Gastroesophageal sphincter (tissue), 4 donors: ENCODE measurements at regions not wholly inside any gene's neighbourhood (a gene's known extent, or its start where the extent isn't known, plus 50 kb on each side); places are given as distances from the start of the nearest gene placed in this dataset.

Experiments used
- ATAC-seq: fragments of 150-250 bp; one replicate; pipeline ENCODE4 v1.9.1; 2016; ENCODE audit warnings: mild to moderate bottlenecking, moderate library complexity
- H3K27ac ChIP-seq, 4 donors: fragments of 200-600 bp; sonication (generic) in 3 of 4; 1 replicate in 3 of 4; 2 replicates in 1 of 4; pipeline ENCODE4 v1.5.1; 2016 to 2019
- H3K27me3 ChIP-seq: fragments of 200-600 bp; sonication (generic); one replicate; pipeline ENCODE4 v1.5.1; 2019
- H3K36me3 ChIP-seq, 2 donors: fragments of 200-600 bp; sonication (generic); one replicate each; pipeline ENCODE4 v1.5.1; 2019; ENCODE audit warnings: control low read depth in 1 of 2
- H3K4me1 ChIP-seq, 3 donors: fragments of 200-600 bp; sonication (generic); 1 replicate in 2 of 3; 2 replicates in 1 of 3; pipeline ENCODE4 v1.5.1; 2016 to 2019; ENCODE audit warnings: control low read depth in 2 of 3
- H3K4me3 ChIP-seq, 2 donors: fragments of 200-600 bp; sonication (generic); one replicate each; pipeline ENCODE4 v1.5.1; 2019; ENCODE audit warnings: mild to moderate bottlenecking in 1 of 2, moderate library complexity in 1 of 2
- H3K9me3 ChIP-seq, 3 donors: fragments of 200-600 bp; sonication (generic); one replicate each; pipeline ENCODE4 v1.5.1; 2017 to 2019; ENCODE audit warnings: control low read depth in 2 of 3
- EP300 ChIP-seq: sonication (generic); formaldehyde crosslinking; IDR thresholded peaks from one replicate; pipeline ENCODE4 v1.6.1; 2017; ENCODE audit warnings: antibody characterized with exemption, mild to moderate bottlenecking
- POLR2A ChIP-seq, 2 donors: fragments of 450-650 bp; IDR thresholded peaks; one replicate each; pipeline ENCODE4 v1.6.1; 2017; ENCODE audit warnings: antibody characterized with exemption in 2 of 2, mild to moderate bottlenecking in 2 of 2, moderate library complexity in 1 of 2
- POLR2AphosphoS5 ChIP-seq: sonication (generic); formaldehyde crosslinking; IDR thresholded peaks from one replicate; pipeline ENCODE4 v1.6.1; 2017; ENCODE audit warnings: antibody characterized with exemption
- WGBS, 2 donors: methylation state at CpG; one replicate each; pipeline ENCODE4 v1.1.5; 2018; ENCODE audit warnings: low coverage in 1 of 2; 5-methylcytosine and 5-hydroxymethylcytosine counted together
- TF ChIP-seq, protein P1 (sequence below), 4 experiments: fragments of 200-600 bp in 2 of 4; fragments of 450-650 bp in 2 of 4; sonication (generic) in 1 of 4; IDR thresholded peaks; one replicate each; pipeline ENCODE4 v1.5.1; 2017 to 2019; ENCODE audit warnings: antibody characterized with exemption in 4 of 4, mild to moderate bottlenecking in 2 of 4, moderate library complexity in 2 of 4

DNA sequence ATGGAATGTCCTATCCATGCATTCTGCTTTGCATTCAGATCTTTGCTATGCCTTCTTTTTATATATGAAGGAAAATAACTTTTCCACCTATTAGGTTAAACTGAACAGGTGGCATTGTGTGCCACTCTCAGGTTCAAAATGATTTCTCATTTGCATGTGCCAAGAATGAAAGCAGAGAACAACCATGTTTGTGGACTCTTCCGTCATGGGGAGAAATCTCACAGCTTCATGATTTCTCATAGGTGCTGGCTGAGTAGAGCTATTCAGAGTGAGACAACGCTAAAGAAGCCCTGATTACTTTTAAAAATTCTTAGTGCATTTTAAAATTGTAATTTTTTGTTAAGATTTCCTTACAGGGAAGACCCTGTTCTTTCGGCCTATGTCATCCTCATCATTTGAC lies 472.1 kb downstream of the RASEF start:
- no peak for ATAC-seq
- Histone ChIP-seq H3K9me3 (no peaks in the 10 kb centered on the region), H3K4me3 (no peak overlapping the region), H3K27me3 (no peaks in the 10 kb centered on the region), H3K36me3 (no peaks in the 10 kb centered on the region), H3K4me1 (no peaks in the 10 kb centered on the region), H3K27ac (no peak overlapping the region)
- TF ChIP-seq, protein P1, sequence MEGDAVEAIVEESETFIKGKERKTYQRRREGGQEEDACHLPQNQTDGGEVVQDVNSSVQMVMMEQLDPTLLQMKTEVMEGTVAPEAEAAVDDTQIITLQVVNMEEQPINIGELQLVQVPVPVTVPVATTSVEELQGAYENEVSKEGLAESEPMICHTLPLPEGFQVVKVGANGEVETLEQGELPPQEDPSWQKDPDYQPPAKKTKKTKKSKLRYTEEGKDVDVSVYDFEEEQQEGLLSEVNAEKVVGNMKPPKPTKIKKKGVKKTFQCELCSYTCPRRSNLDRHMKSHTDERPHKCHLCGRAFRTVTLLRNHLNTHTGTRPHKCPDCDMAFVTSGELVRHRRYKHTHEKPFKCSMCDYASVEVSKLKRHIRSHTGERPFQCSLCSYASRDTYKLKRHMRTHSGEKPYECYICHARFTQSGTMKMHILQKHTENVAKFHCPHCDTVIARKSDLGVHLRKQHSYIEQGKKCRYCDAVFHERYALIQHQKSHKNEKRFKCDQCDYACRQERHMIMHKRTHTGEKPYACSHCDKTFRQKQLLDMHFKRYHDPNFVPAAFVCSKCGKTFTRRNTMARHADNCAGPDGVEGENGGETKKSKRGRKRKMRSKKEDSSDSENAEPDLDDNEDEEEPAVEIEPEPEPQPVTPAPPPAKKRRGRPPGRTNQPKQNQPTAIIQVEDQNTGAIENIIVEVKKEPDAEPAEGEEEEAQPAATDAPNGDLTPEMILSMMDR (IDR thresholded peaks at IDR 0.05): no peak
- TF ChIP-seq EP300 (no peak), POLR2AphosphoS5 (no peak), POLR2A (IDR thresholded peaks at IDR 0.05) (no peak)
- 83 to 90% methylated on average over 3 of the region's 3 CpGs for WGBS, 2 donors

DNA sequence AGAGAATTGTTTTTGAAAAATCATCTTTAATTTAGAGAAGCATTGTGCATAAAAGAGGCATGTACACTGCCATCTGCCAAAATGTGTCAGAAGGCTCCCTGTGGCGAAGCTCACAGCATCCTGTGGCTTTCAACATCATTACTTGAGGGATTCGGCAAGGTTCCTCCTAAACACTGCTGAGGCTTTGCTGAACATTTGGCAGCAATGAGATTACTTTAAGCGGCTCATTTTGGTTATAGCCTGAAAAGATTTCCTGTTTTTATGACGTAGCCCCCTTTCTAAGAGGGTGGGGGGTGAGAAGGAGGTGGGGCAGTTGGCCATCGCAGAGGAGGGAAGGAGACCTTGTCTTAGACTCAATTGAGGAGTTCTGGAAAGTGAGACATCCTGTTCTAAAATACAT lies 469.4 kb downstream of the RASEF start:
- ATAC-seq: no peak

DNA sequence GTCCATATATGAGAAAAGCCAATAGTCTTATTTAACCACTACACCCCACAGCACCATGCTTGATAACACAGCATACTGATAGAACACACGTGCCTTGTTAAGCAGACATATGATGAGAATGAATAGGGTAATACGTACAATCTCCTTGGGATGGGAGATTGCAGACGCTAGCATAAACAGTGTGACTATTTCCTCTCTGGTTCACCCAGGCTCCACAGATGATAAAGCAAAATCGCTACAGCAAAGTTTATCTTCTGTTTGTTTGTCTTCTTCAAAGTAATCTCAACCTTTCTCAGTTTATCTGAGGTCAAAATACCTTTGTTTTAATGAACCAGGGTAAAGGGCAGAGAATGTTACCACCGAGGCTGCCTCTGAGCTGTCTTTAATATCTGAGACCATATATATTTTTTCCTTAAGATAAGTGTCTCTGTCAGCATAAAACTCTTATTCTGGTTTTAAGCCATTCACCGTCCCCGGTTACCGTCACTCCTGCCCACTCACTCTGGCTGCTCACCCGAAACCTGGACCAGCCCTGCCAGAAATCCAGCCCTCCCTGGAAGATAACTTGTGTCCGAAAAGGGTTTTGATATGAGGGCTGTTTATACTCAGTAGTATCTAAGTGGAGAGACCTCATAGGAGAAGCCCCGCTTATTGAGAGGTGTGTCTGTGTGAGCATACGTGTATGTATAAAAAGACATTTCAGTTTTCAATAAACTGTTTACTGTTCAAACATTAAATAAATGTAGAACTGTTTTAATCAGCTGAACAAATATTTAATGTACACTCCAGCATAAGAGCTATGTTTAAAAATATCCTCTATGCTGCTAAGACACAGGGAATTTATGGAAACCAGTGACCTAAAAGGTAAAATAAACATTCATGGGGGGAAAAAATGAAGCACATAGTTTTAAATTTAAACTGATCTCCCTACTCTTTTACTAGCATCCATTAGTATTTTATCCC lies 465.4 kb downstream of the RASEF start:
- peaks cover 0 to 35% (median 3%) of the 10 kb centered on the region in 3 donors for H3K4me1 ChIP-seq
- no peak overlapping the region for H3K4me3 ChIP-seq
- no peaks in the 10 kb centered on the region for H3K9me3 ChIP-seq
- 26 to 46% methylated on average over 11 to 12 of the region's 12 CpGs for WGBS, 2 donors
- ATAC-seq: no peak
- no peak for TF ChIP-seq POLR2AphosphoS5
- no peak for TF ChIP-seq EP300
- no peak for TF ChIP-seq POLR2A (IDR thresholded peaks at IDR 0.05)
- TF ChIP-seq, protein P1 (IDR thresholded peaks at IDR 0.05): no peak
- no peak overlapping the region for H3K27ac ChIP-seq
- no peaks in the 10 kb centered on the region for H3K27me3 ChIP-seq
- no peaks in the 10 kb centered on the region for H3K36me3 ChIP-seq

More for the DNA sequence above, 469.4 kb downstream of the RASEF start:
- H3K4me3 ChIP-seq: no peak overlapping the region
- H3K27me3 ChIP-seq: no peaks in the 10 kb centered on the region
- H3K4me1 ChIP-seq: peaks cover 0 to 12% (median 3%) of the 10 kb centered on the region in 3 donors
- TF ChIP-seq POLR2AphosphoS5 (no peak), EP300 (no peak), POLR2A (IDR thresholded peaks at IDR 0.05) (no peak)
- TF ChIP-seq, protein P1 (IDR thresholded peaks at IDR 0.05): no peak
- 54 to 87% methylated on average over 4 of the region's 5 CpGs for WGBS, 2 donors
- no peaks in the 10 kb centered on the region for H3K9me3 ChIP-seq
- H3K36me3 ChIP-seq: no peaks in the 10 kb centered on the region
- H3K27ac ChIP-seq: no peak overlapping the region

DNA sequence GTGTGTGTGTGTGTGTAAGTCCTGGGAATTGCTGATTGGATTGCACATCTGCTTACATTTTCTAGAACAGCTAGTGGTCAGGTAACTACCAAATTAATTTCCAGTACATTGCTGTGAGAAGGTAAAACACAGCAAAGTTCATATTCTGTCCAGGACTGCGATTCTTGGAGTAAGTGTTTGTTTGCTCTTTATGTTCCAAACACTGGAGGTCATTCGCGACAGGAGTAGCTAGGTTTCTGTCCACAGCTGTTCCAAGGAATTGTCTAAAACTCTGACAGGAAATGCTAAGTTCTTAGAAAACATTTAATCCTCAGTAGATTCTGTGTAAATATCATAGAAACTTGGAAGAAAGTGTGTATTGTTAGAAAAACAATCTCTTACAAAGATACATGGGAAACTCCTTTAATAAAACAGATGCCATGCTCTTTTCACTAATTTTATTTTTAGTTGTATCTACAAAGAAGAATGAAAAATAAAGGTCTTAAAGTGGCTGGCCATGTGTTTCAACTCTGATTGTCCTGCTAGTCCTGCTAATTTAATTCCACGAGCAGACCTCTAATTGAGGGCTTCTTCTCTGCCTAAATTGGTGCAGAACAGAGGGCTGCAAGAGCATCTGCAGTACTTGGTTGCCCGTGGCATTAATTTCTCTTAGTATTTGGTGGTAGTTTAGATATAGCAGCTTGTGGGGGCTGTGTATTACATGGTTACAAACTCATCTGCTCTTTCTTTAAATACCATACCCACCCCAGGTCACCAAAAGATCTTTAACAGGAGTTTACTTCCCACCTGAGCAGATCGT lies 464.5 kb downstream of the RASEF start:
- no peaks in the 10 kb centered on the region for H3K9me3 ChIP-seq
- 25 to 29% methylated on average over 5 to 6 of the region's 6 CpGs for WGBS, 2 donors
- no peak overlapping the region for H3K27ac ChIP-seq
- H3K36me3 ChIP-seq: no peaks in the 10 kb centered on the region
- TF ChIP-seq POLR2A (IDR thresholded peaks at IDR 0.05): no peak
- no peak for TF ChIP-seq EP300
- no peak for TF ChIP-seq POLR2AphosphoS5
- TF ChIP-seq, protein P1 (IDR thresholded peaks at IDR 0.05): no peak
- H3K4me1 ChIP-seq: peaks cover 0 to 35% (median 3%) of the 10 kb centered on the region in 3 donors
- no peaks in the 10 kb centered on the region for H3K27me3 ChIP-seq
- H3K4me3 ChIP-seq: no peak overlapping the region
- ATAC-seq: no peak
